ENCODE measurements at regions not wholly inside any gene's neighbourhood (a gene's known extent, or its start where the extent isn't known, plus 50 kb on each side); places are given as distances from the start of the nearest gene placed in this dataset.
"Not testable (repeated sequence)": the region's sequence is repeated elsewhere in the genome, so short reads cannot be mapped to it uniquely, and the experiment has no call there.

DNA sequence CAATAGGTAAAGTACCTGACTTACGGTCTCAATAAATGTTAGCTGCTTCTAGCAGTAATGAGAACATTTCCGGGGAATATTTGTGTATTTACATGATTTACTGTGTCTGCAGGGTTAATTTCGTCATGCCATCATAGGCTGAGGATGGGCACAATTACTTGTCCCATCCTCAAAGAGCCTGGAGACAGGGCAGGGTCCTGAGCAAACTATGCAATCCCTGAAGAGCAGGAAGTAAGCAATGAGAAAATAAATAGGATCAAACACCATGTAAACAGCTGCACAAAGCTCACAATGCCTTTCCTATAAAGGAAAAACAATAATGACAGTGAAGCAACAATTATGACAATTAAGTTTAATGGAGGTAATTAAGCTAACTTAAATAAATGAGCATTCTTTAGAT is 114.6 kb upstream of the FOXQ1 start:
- no peak for DNase-seq

DNA sequence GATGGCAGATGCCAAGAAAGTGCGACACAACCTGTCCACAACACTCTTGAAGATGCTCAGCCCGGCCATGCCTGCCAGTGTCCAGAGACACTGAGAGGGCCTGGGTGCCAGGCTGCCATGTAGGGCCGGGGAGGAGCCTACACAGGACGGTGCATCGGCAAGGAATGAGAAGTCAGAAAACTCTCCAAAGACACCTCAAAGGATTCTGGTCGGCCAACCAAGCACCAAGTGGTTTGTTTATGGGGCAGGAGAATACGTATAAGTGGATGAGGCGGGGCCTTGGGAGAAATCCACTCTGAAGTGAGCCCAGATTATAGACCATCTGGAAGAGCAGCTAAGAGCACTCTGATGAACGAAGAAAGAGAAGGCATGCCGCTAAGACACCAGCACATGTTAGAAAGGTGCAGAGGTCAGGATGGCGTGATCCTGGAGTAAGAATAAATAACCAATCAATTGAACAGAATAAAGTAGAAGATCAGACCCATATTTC is 120.7 kb upstream of the FOXQ1 start:
- DNase-seq, result no peak

DNA sequence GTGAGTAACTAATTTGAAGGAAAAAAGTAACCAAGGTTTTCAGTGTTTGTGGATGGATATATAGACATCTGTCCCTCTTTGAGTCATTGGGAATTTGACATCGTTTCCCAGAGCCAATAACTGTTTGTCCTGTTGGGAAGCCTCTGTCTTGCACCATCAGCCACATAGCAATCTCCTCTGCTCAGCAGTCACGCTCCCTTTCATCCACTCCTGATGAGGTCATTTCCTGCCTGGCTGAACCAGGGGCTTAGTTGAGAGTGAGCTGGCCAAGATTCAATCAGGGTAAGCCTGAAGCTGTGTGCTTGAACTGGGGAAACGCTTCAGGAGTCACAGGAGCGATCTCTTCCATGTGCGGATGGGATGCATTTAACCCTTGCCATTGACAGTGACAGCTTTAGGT is 121.5 kb upstream of the FOXQ1 start:
- no peak for DNase-seq

DNA sequence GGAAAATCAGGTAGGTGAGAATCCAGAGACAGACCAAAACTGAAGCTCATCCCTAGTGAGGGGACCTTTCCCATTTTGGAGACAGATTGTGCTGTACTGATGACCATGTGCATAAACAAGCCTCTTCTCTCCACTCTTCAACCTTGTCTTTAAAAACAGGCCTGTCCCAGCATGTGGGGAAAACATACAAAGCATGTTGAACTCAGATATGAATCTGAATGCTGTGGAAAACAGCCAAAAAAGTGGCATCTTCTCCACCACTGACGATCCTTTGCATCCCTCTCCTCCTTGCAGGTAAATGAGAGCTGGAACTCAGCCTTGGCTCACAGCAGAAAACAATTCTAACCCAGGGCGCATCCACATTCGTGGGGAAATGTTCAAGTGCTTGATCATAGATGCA is 123.7 kb upstream of the FOXQ1 start:
- DNase-seq, result no peak

DNA sequence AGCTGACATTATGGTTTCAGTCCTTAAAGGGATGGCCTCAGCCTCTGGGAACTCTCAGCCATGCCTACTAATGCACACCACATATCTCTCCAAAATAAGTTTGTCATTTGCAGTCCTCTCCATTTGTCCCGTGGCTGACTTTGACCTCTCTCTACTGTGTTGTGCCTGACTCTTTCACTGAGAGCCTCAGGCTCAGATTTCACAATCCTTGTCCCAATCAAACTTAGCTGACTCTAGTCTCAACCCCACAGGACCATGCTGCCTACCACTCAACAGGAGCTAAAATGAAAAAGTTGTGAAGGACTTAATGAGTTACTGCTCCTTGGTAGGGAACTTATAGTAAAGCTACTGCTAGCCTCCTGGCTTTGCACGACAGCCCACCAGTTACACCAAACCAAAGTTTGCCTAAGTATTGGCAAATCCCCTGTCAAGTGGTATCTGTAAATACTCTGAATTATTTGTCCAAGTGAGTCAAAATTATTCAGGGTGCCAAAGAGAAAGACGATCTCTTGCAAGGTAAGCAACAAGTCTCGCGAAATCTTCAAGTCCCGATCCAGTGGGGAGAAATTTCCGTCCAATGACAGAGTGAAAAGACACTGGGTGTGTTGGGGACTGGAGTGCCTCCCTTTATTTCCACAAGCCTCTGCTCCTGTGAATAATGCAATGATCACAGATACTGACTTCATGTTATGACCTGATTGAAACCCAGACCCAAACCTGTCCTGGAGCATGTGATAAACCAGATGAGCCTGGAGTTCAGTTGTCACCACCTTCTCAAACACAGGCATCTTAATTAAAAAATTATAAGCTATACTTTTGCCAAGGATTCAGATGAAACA is 124.4 kb upstream of the FOXQ1 start:
- DNase-seq, result no peak

DNA sequence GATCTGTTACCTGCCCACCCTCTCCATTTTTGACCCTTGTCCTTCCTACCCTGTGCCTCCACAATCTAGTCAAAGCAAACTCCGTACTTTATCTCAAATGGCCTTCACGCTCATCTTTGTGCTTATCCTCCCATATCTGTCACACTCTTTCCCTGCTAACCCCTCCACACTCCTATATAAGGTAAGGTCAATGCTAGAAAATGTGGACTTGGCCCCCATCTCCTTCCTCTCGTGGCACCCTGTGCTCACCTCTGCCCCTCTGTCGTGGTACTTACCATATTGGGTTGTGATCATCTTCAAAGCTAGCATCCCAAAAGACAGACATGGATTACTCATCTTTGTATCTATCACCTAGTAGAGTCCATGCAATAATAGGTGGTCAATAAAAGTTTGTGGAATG is 127.6 kb upstream of the FOXQ1 start:
- DNase-seq, result no peak

DNA sequence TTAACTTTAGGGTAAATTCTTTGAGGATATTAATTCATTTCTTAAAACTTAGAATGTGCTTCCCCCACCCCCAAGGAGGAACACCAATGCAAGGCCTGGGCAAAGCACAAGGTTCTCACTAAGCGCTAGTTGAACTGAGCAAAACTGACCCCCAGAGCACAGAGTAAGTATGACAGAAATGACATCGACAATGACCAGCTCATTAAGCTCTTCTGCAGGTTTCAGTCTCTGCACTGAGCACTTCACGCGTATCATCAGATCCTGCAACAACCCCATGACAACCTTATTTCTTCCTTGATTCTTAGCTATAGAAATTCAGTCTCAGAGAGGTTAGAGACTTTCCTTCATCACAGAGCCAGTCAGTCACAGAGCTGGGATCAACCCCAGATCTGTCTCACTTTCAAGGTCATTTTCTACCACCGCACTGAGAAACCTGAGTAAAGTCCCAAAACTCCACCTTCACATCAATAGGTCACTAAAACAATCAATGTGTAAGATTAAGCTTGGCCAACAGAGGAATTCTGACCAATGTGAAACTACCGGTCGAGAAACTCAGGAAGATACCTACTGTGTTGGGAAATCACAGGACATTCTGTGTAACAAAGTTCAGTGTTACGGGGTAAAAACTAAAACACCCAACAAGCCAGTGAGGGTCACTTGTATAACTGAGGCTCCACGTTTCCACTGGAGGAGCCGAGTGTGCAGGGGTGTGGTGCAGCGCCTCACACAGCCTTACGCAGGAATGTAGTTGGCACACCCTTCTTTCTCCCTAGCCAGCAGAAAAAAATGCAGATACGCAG is 129.0 kb upstream of the FOXQ1 start:
- DNase-seq, result no peak

DNA sequence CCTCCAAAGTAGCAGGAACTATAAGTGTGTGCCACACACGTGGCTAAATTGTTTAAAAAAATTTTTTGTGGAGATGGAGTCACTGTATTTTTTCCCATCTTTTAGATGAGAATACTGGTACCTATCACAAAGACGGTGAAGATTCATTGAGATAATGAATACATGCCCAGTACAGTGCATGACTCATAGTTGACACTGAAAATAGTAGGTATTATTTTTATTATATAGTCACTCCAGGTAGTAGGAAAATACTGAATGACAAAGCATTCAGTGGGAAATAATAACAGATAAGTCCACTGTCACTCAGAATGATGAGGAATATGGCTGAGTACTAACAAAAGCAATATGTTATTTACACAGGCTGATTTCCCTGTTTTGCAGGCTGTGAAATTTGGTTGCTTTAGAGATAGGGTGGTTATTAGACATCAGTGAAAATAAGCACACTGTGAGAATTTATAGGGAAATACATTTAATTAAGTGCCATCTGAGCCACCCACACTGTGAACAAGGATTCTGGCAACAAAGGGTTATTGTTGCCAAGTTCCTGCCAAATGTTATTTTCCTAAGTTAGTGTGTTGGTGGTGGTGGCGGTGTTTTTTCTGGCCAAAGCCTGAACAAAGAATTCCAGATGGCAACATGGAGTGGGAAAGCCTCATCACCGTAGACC is 129.8 kb upstream of the FOXQ1 start:
- DNase-seq, result no peak

DNA sequence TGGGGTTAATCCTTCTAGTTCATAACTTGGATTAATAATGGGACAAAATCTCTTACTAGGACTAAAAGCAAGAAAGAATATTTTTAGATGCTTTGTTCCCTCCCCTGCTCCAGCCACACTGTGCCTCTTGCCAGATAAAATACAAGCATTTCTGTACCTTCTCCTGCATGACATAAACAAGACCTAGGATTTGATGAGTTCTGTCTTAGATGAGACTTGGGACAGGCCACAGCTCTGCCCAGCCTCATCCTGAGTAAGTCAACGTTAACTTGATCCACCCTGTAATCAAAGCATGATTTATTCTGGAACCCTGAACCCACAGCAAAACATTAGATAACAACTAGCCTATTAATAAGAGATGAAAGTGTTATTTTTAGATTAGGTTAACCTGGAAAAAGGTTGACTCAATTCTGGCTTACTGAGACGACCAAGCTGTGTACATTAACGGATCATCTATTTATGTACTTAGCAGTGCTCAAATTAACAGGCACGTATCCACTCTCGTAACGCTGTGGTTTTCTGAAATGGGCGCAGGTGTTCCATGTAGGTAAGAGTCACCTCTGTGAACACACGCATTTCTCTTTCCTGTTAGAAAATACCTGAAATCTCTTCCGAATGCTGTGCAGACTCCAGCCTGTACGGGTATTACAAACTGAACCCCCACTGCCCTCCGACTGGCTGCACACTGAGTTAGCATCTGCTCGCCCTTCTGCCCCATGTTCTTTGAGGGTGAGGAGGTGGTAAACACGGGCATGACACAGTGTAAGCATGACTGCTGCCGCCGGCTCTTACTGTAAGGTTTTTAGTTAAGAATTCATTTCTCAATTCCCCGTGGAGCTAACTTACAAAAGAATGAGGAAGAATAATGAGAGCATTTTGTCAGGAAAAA is 132.1 kb upstream of the FOXQ1 start:
- no peak for DNase-seq

DNA sequence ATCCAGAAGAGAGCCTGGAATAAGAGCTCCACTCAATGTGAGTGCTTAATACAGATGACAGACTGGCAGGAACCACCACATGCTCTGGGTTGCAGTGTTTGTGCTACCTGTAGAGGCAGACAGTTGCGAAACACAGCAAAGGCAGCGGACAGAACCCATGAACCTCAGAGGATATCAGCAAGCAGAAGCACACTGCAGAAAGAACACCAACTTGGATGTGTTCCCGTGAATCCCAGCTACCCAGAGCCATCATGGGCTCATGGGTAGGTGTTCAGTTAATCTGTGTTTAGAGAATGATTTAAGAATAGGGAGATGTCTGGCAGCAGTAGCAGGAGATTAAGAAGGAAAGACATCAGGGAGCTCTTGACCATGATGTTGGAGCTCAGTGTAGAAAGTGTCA is 133.3 kb upstream of the FOXQ1 start:
- DNase-seq, result no peak

DNA sequence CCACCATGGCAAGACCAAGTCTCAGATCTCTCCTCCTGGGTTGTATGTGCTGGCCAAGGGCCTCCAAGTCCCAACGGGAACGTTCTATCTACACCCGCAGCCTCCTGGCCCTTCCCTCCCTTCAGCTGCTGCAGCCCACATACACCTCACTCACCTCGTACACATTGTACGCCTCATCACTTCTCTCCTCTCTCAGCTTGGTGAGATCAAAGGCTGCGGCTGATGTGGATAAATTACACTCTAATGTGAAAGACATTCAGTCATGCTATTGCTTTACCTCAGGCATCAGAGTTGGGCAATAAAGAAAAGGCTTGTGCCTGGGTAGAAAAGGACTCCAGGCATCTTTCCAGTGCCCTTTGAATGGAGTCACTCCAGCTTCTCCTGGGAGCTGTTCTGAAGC is 135.3 kb upstream of the FOXQ1 start:
- no peak for DNase-seq

DNA sequence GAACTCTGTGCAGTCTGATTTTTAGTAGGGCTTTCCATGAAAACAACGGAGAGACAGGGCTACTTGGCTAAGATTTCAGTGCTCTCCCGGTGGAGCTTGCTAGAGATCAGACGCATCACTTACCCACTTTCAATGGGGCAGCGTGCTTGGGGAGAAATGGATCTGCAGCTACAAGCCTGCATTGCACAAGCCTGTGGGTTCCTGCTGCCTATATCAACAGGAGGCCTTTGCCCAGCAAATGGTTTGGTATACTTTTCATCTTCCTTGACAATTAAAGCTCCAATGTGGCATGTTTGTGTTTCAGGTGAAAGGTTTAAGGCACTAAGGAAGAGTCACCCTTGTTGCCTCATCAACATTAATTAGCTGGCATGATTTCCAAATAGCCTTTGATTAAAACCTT is 136.0 kb upstream of the FOXQ1 start:
- no peak for DNase-seq

DNA sequence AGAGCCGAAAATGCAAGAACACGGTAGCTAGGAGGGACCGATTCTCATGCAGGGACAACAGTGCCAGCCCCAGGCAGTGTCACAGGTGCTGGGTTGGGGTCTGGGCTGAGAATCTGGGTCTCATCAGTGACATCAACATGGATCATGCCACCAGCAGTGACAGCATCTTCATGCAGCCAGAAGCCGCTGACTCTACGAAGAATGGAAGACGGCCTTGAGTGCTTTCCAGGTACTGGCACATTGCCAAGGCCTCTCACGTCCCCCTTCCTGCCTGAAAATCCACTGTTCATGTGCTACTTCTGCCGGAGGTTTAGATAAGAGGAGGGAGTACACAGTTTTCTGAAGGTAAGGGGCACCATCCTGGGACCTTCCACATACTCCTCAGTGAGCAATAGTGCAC is 141.1 kb upstream of the FOXQ1 start:
- DNase-seq, result no peak

DNA sequence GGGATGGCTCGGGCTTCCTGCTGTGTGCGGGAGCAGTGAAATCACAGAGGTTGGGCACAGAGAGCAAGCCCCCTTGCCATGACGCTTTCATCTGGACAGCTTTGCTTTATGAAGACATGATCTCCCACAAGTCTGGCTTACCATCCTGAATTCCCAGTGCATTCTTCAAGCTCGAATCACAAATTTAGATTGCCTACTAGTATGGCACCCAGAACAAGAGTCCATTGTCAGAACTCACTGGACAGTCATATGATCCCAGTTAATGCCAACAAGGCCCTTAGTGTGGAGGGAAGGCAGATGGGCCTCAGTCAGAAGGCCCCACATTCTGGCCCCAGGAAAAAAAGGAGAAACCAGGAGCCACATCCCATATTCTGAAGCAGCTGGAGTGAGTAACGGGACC is 147.3 kb upstream of the FOXQ1 start:
- DNase-seq, result no peak

DNA sequence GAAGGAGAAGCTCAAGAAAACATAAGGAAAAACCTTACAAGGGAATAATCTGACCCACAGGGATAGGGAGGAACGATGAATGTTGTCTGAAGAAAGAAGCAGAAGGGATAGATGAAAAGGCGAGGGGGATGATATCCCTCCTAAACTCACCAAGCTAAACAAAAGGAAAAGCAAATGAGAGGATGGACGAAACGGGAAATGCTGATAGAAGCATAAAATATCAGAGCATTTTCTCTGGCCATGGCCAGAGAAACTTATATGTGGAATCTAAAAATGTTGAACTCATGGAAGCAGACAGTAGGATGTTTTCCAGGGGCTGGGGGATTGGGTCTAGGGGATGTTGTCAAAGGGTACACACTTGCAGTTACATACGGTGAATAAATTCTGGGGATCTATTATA is 148.4 kb upstream of the FOXQ1 start:
- DNase-seq, result no peak

DNA sequence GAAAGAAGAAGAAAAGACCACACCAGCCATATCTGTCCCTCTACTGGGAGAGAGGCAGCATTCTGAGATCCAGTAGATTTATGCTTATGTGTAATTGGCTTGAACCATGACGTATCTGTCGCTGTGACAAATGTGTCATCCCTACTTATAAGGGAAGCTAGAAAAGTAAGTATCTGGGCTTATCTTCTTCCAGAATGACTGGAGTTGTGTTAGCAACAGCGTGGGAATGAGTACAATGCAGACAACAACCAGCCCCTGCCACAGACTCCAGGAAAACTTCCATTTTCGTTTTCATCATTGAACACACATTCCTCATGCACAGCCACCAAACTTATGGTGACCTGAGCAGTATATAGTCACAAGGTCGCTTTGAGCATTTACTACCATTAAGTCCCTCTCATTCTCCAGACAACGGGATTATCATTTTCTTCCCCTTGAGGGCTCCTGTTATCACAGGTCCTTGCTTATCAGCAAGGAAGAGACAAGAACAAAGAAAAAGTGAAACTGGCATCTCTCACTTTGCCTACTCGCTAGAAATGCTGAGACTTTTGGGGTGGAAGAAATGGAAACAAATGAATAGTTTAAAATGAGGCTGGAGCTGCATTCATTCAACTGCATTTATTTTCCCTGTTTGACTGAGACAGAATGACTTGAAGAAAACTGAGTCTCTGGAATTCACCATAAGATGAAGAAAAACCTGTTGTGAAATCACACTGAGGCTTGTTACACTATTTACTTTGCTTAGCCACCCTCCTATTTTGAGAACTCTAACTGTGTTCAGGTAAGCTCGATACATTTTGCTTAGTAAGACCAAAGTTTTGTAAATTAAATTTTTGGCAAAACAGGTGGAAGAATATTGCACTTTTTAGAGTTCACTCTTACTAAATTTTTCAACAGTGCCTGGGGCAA is 149.3 kb upstream of the FOXQ1 start:
- no peak for DNase-seq

DNA sequence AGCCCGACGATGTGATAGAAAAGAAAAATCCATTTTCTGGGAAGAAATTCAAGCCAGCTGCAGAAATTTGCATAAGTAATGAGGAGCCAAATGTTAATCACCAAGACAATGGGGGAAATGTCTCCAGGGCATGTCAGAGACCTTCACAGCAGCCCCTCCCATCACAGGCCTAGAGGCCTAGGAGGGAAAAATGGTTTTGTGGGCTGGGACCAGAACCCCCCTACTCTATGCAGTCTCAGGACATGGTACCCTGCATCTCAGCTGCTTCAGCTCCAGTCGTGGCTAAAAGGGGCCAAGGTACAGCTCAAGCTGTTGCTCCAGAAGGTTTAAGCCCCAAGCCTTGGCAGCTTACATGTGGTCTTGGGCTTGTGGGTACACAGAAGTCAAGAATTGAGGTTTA is 155.5 kb upstream of the FOXQ1 start:
- not testable (repeated sequence) for DNase-seq

DNA sequence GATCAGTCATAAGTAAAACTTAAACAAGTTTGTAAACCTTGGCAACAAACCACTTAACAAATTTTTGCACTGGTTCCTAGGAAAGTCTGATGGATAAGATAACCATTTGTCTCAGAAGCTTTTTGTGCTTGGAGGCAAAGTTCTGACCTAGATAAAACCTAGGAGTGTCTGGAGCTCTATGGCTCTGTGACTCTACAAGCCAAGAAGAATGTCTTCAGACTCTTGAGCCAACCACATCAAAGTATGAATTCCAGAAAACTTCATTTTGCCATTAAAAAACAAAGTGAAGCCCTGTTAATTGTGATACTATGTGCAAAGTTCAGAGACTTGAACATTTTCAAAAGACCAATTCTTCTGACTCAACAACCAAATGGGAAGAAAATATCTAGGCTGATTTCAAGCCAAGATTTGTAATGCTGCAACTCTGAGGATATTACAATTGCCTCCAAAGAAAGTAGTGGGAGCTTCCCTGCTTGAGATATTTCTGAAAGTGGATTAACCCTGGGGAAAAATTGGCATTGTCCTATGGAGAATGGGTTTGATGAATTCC is 158.1 kb upstream of the FOXQ1 start:
- DNase-seq, result no peak

DNA sequence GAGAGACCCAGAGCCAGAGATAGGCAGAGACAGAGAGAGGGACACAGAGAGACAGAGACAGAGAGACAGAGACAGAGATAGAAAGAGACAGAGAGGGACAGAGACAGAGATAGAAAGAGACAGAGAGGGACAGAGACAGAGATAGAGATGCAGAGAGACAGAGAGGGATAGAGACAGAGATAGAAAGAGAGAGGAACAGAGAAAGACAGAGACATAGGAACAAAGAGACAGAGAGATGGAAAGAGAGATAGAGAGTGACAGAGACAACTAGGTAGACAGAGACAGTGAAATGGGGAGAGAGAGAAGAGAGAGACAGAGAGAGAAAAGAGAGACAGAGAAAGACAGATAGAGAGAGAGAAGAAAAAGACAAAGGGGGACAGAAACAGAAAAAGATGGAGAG is 165.4 kb upstream of the FOXQ1 start:
- no peak for DNase-seq

DNA sequence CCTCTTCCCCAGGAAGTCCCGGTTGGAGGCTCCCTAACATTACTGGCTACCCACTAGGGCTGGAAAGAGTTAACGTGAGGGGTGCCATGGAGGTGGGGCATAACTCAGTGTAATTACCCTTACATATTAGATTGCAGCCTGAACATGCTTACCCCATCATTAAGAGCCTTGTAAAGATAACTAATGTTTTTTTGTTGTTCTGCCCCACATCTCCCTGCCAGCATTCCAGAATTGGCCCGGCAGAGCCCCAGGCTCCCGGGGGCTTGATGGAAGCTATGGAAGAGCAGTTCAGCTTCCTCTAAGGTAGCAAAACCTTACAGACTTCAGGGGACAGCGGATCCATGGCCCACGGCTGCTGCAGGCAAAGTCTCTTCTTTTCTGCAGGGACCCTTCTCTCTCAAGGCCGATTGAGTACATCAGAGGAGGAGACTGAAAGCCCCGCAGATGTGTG is 166.1 kb upstream of the FOXQ1 start:
- no peak for DNase-seq
